Lower leg skin (tissue), 3 donors: ENCODE measurements at regions not wholly inside any gene's neighbourhood (a gene's known extent, or its start where the extent isn't known, plus 50 kb on each side); places are given as distances from the start of the nearest gene placed in this dataset.

Experiments
- POLR2A ChIP-seq, 2 donors: fragments of 450-650 bp; IDR thresholded peaks; one replicate each; pipeline ENCODE4 v1.6.1; 2016 to 2017; ENCODE audit warnings: antibody characterized with exemption in 2 of 2, mild to moderate bottlenecking in 1 of 2, moderate library complexity in 1 of 2
- TF ChIP-seq, protein P1 (sequence below), 3 donors: fragments of 450-650 bp; IDR thresholded peaks; one replicate each; pipeline ENCODE4 v1.5.1; 2016; ENCODE audit warnings: antibody characterized with exemption in 3 of 3, mild to moderate bottlenecking in 3 of 3, moderate library complexity in 2 of 3

DNA sequence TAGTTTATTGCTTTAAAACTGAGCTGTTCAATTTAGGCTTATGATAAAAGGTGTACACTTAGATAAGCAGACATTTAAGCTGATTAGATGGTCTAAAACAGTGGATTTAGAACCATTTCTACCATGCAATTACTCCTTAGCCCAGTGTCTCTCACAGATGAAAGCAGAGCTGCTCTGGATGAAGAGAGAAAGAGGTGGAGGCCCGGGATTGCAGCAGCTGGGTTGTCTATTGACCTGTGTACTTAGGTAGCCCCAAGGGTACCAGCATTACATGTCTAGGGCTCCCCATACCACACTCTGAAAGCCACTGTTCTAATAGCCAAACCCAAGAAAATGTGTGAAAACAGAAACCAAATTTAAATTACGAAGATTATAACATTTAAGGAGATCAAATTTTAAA is 86.0 kb upstream of the GIMD1 start:
- TF ChIP-seq, protein P1, sequence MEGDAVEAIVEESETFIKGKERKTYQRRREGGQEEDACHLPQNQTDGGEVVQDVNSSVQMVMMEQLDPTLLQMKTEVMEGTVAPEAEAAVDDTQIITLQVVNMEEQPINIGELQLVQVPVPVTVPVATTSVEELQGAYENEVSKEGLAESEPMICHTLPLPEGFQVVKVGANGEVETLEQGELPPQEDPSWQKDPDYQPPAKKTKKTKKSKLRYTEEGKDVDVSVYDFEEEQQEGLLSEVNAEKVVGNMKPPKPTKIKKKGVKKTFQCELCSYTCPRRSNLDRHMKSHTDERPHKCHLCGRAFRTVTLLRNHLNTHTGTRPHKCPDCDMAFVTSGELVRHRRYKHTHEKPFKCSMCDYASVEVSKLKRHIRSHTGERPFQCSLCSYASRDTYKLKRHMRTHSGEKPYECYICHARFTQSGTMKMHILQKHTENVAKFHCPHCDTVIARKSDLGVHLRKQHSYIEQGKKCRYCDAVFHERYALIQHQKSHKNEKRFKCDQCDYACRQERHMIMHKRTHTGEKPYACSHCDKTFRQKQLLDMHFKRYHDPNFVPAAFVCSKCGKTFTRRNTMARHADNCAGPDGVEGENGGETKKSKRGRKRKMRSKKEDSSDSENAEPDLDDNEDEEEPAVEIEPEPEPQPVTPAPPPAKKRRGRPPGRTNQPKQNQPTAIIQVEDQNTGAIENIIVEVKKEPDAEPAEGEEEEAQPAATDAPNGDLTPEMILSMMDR (IDR thresholded peaks at IDR 0.05), result no peak
- TF ChIP-seq POLR2A (IDR thresholded peaks at IDR 0.05), result no peak
